ENCODE measurements at regions not wholly inside any gene's neighbourhood (a gene's known extent, or its start where the extent isn't known, plus 50 kb on each side); places are given as distances from the start of the nearest gene placed in this dataset.
A peak's percentile ranks its signal among the peaks of the same experiment; 100 is the strongest.

- no peak for DNase-seq (ENCODE audit: low spot score)
- Mint-ChIP-seq H3K27me3 (peaks cover 28 to 37% of the 10 kb centered on the region in 2 donors), H3K36me3 (no peaks in the 10 kb centered on the region), H3K4me1 (ENCODE audit: low read depth in 2 of 2) (peaks cover 3 to 10% of the 10 kb centered on the region in 2 donors), H3K4me3 (no peak overlapping the region), H3K9me3 (no peaks in the 10 kb centered on the region), H3K27ac (no peak overlapping the region)
- ATAC-seq, result no peak
Observed at GRCh38 chr6:156651486-156651885, 125.7 kb upstream of the ARID1B start.

GRCh38 chr6:156650896-156651390 is 126.2 kb upstream of the ARID1B start:
- H3K9me3 Mint-ChIP-seq, result no peaks in the 10 kb centered on the region
- H3K4me3 Mint-ChIP-seq, result no peak overlapping the region

GRCh38 chr6:156648616-156649015 is 128.6 kb upstream of the ARID1B start:
- no peak for DNase-seq (ENCODE audit: low spot score)
- peaks cover 32 to 45% of the 10 kb centered on the region in 2 donors for H3K27me3 Mint-ChIP-seq
- H3K9me3 Mint-ChIP-seq, result no peaks in the 10 kb centered on the region
- ATAC-seq, result no peak
- peaks cover 3 to 10% of the 10 kb centered on the region in 2 donors for H3K4me1 Mint-ChIP-seq (ENCODE audit: low read depth in 2 of 2)
- H3K36me3 Mint-ChIP-seq, result no peaks in the 10 kb centered on the region
- H3K27ac Mint-ChIP-seq, result no peak overlapping the region
- no peak overlapping the region for H3K4me3 Mint-ChIP-seq

More at GRCh38 chr6:156650896-156651390, 126.2 kb upstream of the ARID1B start:
- H3K27ac Mint-ChIP-seq, result no peak overlapping the region
- ATAC-seq (no peak), DNase-seq (ENCODE audit: low spot score) (no peak)
- peaks cover 3 to 10% of the 10 kb centered on the region in 2 donors for H3K4me1 Mint-ChIP-seq (ENCODE audit: low read depth in 2 of 2)
- peaks cover 30 to 43% of the 10 kb centered on the region in 2 donors for H3K27me3 Mint-ChIP-seq
- no peaks in the 10 kb centered on the region for H3K36me3 Mint-ChIP-seq

GRCh38 chr6:156647991-156648390 is 129.2 kb upstream of the ARID1B start:
- Mint-ChIP-seq H3K36me3 (no peaks in the 10 kb centered on the region), H3K4me1 (ENCODE audit: low read depth in 2 of 2) (peaks cover 3 to 10% of the 10 kb centered on the region in 2 donors), H3K9me3 (no peaks in the 10 kb centered on the region), H3K27me3 (peaks cover 30 to 45% of the 10 kb centered on the region in 2 donors), H3K4me3 (no peak overlapping the region), H3K27ac (no peak overlapping the region)
- ATAC-seq, result no peak
- DNase-seq (ENCODE audit: low spot score), result no peak

- no peaks in the 10 kb centered on the region for H3K9me3 Mint-ChIP-seq
- peaks cover 26 to 46% of the 10 kb centered on the region in 2 donors for H3K27me3 Mint-ChIP-seq
- ATAC-seq (no peak), DNase-seq (ENCODE audit: low spot score) (no peak)
- H3K36me3 Mint-ChIP-seq, result no peaks in the 10 kb centered on the region
- H3K27ac Mint-ChIP-seq, result no peak overlapping the region
- H3K4me1 Mint-ChIP-seq (ENCODE audit: low read depth in 2 of 2), result peaks cover 3 to 10% of the 10 kb centered on the region in 2 donors
- H3K4me3 Mint-ChIP-seq, result no peak overlapping the region
Observed at GRCh38 chr6:156647140-156647784, 129.9 kb upstream of the ARID1B start.

- DNase-seq (ENCODE audit: low spot score), result no peak
- ATAC-seq, result no peak
- Mint-ChIP-seq H3K27ac (no peak overlapping the region), H3K4me1 (ENCODE audit: low read depth in 2 of 2) (peaks cover 3 to 10% of the 10 kb centered on the region in 2 donors), H3K9me3 (no peaks in the 10 kb centered on the region), H3K27me3 (peaks cover 26 to 46% of the 10 kb centered on the region in 2 donors), H3K4me3 (no peak overlapping the region), H3K36me3 (no peaks in the 10 kb centered on the region)
Observed at GRCh38 chr6:156646496-156646895, 130.7 kb upstream of the ARID1B start.

- ATAC-seq (no peak), DNase-seq (ENCODE audit: low spot score) (no peak)
- Mint-ChIP-seq H3K9me3 (no peaks in the 10 kb centered on the region), H3K4me1 (ENCODE audit: low read depth in 2 of 2) (peaks cover 3 to 10% of the 10 kb centered on the region in 2 donors), H3K36me3 (no peaks in the 10 kb centered on the region), H3K4me3 (no peak overlapping the region), H3K27ac (no peak overlapping the region), H3K27me3 (peaks cover 26 to 46% of the 10 kb centered on the region in 2 donors)
Observed at GRCh38 chr6:156645097-156645496, 132.1 kb upstream of the ARID1B start.

GRCh38 chr6:156639009-156639721 is 138.0 kb upstream of the ARID1B start:
- no peak overlapping the region for H3K4me3 Mint-ChIP-seq

GRCh38 chr6:156638581-156638980 is 138.6 kb upstream of the ARID1B start:
- DNase-seq (ENCODE audit: low spot score) (no peak), ATAC-seq (no peak)
- H3K9me3 Mint-ChIP-seq, result no peaks in the 10 kb centered on the region
- no peak overlapping the region for H3K4me3 Mint-ChIP-seq
- no peak overlapping the region for H3K27ac Mint-ChIP-seq
- H3K36me3 Mint-ChIP-seq, result no peaks in the 10 kb centered on the region
- H3K27me3 Mint-ChIP-seq, result peaks cover 3 to 19% of the 10 kb centered on the region in 2 donors
- peaks cover 14 to 18% of the 10 kb centered on the region in 2 donors for H3K4me1 Mint-ChIP-seq (ENCODE audit: low read depth in 2 of 2)

More at GRCh38 chr6:156639009-156639721, 138.0 kb upstream of the ARID1B start:
- Mint-ChIP-seq H3K9me3 (no peaks in the 10 kb centered on the region), H3K27me3 (peaks cover 3 to 23% of the 10 kb centered on the region in 2 donors), H3K4me1 (ENCODE audit: low read depth in 2 of 2) (peaks cover 9 to 14% of the 10 kb centered on the region in 2 donors), H3K36me3 (no peaks in the 10 kb centered on the region), H3K27ac (no peak overlapping the region)
- ATAC-seq (no peak), DNase-seq (ENCODE audit: low spot score) (no peak)

GRCh38 chr6:156634951-156635371 is 142.2 kb upstream of the ARID1B start:
- peak overlapping the region in 1 of 2 donors; percentile 24 for H3K27ac Mint-ChIP-seq
- H3K4me3 Mint-ChIP-seq, result peak overlapping the region; percentile 31
- no peaks in the 10 kb centered on the region for H3K9me3 Mint-ChIP-seq
- peaks cover 0 to 6% of the 10 kb centered on the region in 2 donors for H3K27me3 Mint-ChIP-seq
- ATAC-seq (no peak), DNase-seq (ENCODE audit: low spot score) (no peak)
- H3K36me3 Mint-ChIP-seq, result no peaks in the 10 kb centered on the region
- peaks cover 18% of the 10 kb centered on the region in 2 donors for H3K4me1 Mint-ChIP-seq (ENCODE audit: low read depth in 2 of 2)

- Mint-ChIP-seq H3K9me3 (no peaks in the 10 kb centered on the region), H3K27ac (peak overlapping the region in 1 of 2 donors; percentile 83), H3K36me3 (no peaks in the 10 kb centered on the region), H3K27me3 (peaks cover 0 to 3% of the 10 kb centered on the region in 2 donors), H3K4me3 (peak overlapping the region; percentile 31), H3K4me1 (ENCODE audit: low read depth in 2 of 2) (peaks cover 18% of the 10 kb centered on the region in 2 donors)
- ATAC-seq (no peak), DNase-seq (ENCODE audit: low spot score) (no peak)
Observed at GRCh38 chr6:156634048-156634447, 143.1 kb upstream of the ARID1B start.

GRCh38 chr6:156633291-156633690 is 143.9 kb upstream of the ARID1B start:
- no peak for DNase-seq (ENCODE audit: low spot score)
- peaks cover 18% of the 10 kb centered on the region in 2 donors for H3K4me1 Mint-ChIP-seq (ENCODE audit: low read depth in 2 of 2)

GRCh38 chr6:156630613-156631302 is 146.4 kb upstream of the ARID1B start:
- Mint-ChIP-seq H3K36me3 (no peaks in the 10 kb centered on the region), H3K27me3 (peaks cover 6 to 7% of the 10 kb centered on the region in 2 donors), H3K4me1 (ENCODE audit: low read depth in 2 of 2) (peaks cover 18% of the 10 kb centered on the region in 2 donors), H3K4me3 (no peak overlapping the region), H3K9me3 (no peaks in the 10 kb centered on the region), H3K27ac (no peak overlapping the region)
- peak in 1 of 2 donors; percentile 33 for ATAC-seq
- DNase-seq (ENCODE audit: low spot score), result no peak

More at GRCh38 chr6:156633291-156633690, 143.9 kb upstream of the ARID1B start:
- Mint-ChIP-seq H3K27ac (peak overlapping the region in 1 of 2 donors; percentile 83), H3K4me3 (no peak overlapping the region), H3K27me3 (no peaks in the 10 kb centered on the region), H3K9me3 (no peaks in the 10 kb centered on the region), H3K36me3 (no peaks in the 10 kb centered on the region)
- no peak for ATAC-seq

Data from natural killer cell treated with Interleukin-12 subunit alpha and Interleukin-12 subunit beta and Interleukin-15 and Interleukin-18, amount 100 ng/mL, for 72 hours (primary cell).